Neutrophil (primary cell): ENCODE measurements at regions not wholly inside any gene's neighbourhood (a gene's known extent, or its start where the extent isn't known, plus 50 kb on each side); places are given as distances from the start of the nearest gene placed in this dataset.

Experiments used
- H3K27ac ChIP-seq: fragments of 200-600 bp; sonication (generic); 2 replicates; pipeline ENCODE4 v1.5.1; 2016; ENCODE audit warnings: mild to moderate bottlenecking, moderate library complexity
- H3K27me3 ChIP-seq: fragments of 200-600 bp; sonication (generic); 2 replicates; pipeline ENCODE4 v1.6.0; 2016; ENCODE audit warnings: mild to moderate bottlenecking
- H3K36me3 ChIP-seq: fragments of 200-600 bp; sonication (generic); 2 replicates; pipeline ENCODE4 v1.5.1; 2017
- H3K4me1 ChIP-seq, 2 experiments: fragments of 200-600 bp in 1 of 2; sonication (generic) in 1 of 2; 1 replicate in 1 of 2; 2 replicates in 1 of 2; pipeline versions ENCODE4 v1.5.1 to v1.6.1; 2013 to 2016; ENCODE audit warnings: low read depth in 1 of 2, low read length in 1 of 2, mild to moderate bottlenecking in 1 of 2, moderate library complexity in 1 of 2; ENCODE audit not compliant: control insufficient read depth in 1 of 2, insufficient read depth in 1 of 2
- H3K4me3 ChIP-seq, 2 experiments: fragments of 200-600 bp in 1 of 2; sonication (generic) in 1 of 2; 1 replicate in 1 of 2; 2 replicates in 1 of 2; pipeline ENCODE4 v1.5.1; 2013 to 2016; ENCODE audit warnings: low read depth in 1 of 2, low read length in 1 of 2, mild to moderate bottlenecking in 1 of 2, moderate library complexity in 1 of 2
- H3K9me3 ChIP-seq: fragments of 200-600 bp; sonication (generic); 2 replicates; pipeline ENCODE4 v1.5.1; 2016
- CTCF ChIP-seq: fragments of 200-600 bp; sonication (generic); IDR thresholded peaks from 2 replicates; pipeline ENCODE4 v1.5.1; 2016; ENCODE audit warnings: antibody characterized with exemption

GRCh38 chr18:29821544-29821943 is 1221.0 kb downstream of the DSC3 start:
- Histone ChIP-seq H3K4me1 (no peaks in the 10 kb centered on the region), H3K9me3 (no peaks in the 10 kb centered on the region), H3K27ac (no peak overlapping the region), H3K36me3 (no peaks in the 10 kb centered on the region), H3K4me3 (no peak overlapping the region), H3K27me3 (no peaks in the 10 kb centered on the region)
- TF ChIP-seq CTCF, result no peak

GRCh38 chr18:29811519-29811918 is 1231.0 kb downstream of the DSC3 start:
- Histone ChIP-seq H3K27ac (no peak overlapping the region), H3K36me3 (no peaks in the 10 kb centered on the region), H3K4me1 (no peaks in the 10 kb centered on the region), H3K27me3 (no peaks in the 10 kb centered on the region), H3K4me3 (no peak overlapping the region), H3K9me3 (no peaks in the 10 kb centered on the region)
- TF ChIP-seq CTCF, result no peak

- no peaks in the 10 kb centered on the region for H3K9me3 ChIP-seq
- H3K4me1 ChIP-seq, result no peaks in the 10 kb centered on the region
- TF ChIP-seq CTCF, result no peak
- no peaks in the 10 kb centered on the region for H3K36me3 ChIP-seq
- no peaks in the 10 kb centered on the region for H3K27me3 ChIP-seq
- H3K27ac ChIP-seq, result no peak overlapping the region
- H3K4me3 ChIP-seq, result no peak overlapping the region
Observed at GRCh38 chr18:29780816-29781215, 1261.7 kb downstream of the DSC3 start.

- no peaks in the 10 kb centered on the region for H3K4me1 ChIP-seq
- H3K9me3 ChIP-seq, result no peaks in the 10 kb centered on the region
- H3K36me3 ChIP-seq, result no peaks in the 10 kb centered on the region
- no peak for TF ChIP-seq CTCF
- H3K27ac ChIP-seq, result no peak overlapping the region
- no peaks in the 10 kb centered on the region for H3K27me3 ChIP-seq
- H3K4me3 ChIP-seq, result no peak overlapping the region
Observed at GRCh38 chr18:29779096-29779495, 1263.4 kb downstream of the DSC3 start.

- Histone ChIP-seq H3K4me3 (no peak overlapping the region), H3K27ac (no peak overlapping the region), H3K36me3 (no peaks in the 10 kb centered on the region), H3K4me1 (no peaks in the 10 kb centered on the region), H3K9me3 (no peaks in the 10 kb centered on the region), H3K27me3 (no peaks in the 10 kb centered on the region)
- no peak for TF ChIP-seq CTCF
Observed at GRCh38 chr18:29753379-29753778, 1289.2 kb downstream of the DSC3 start.

GRCh38 chr18:29749704-29750103 is 1292.8 kb downstream of the DSC3 start:
- Histone ChIP-seq H3K4me1 (no peaks in the 10 kb centered on the region), H3K27me3 (no peaks in the 10 kb centered on the region), H3K36me3 (no peaks in the 10 kb centered on the region), H3K27ac (no peak overlapping the region), H3K4me3 (no peak overlapping the region), H3K9me3 (no peaks in the 10 kb centered on the region)
- TF ChIP-seq CTCF, result no peak
